Endothelial cell of umbilical vein (primary cell): ENCODE measurements at regions not wholly inside any gene's neighbourhood (a gene's known extent, or its start where the extent isn't known, plus 50 kb on each side); places are given as distances from the start of the nearest gene placed in this dataset.

ENCODE experiments used
- CTCF ChIP-seq, 2 donors: IDR thresholded peaks; 1 replicate in 1 of 2; 2 replicates in 1 of 2; pipeline ENCODE4 v1.5.1; 2011; ENCODE audit warnings: low read length in 2 of 2, mild to moderate bottlenecking in 2 of 2, moderate library complexity in 2 of 2, control low read depth in 1 of 2, inconsistent platforms in 1 of 2, low read depth in 1 of 2; ENCODE audit not compliant: insufficient read depth in 1 of 2; ENCODE audit errors: extremely low read depth in 1 of 2
- EZH2 ChIP-seq: IDR thresholded peaks from 2 replicates; pipeline ENCODE4 v1.6.1; 2012; ENCODE audit warnings: borderline replicate concordance, low read depth, mild to moderate bottlenecking, moderate library complexity, low read length, inconsistent platforms; ENCODE audit not compliant: severe bottlenecking
- FOS ChIP-seq: IDR thresholded peaks from 2 replicates; pipeline ENCODE4 v1.6.1; 2011; ENCODE audit warnings: mild to moderate bottlenecking, low read length, moderate library complexity, borderline replicate concordance; ENCODE audit not compliant: insufficient read depth
- GATA2 ChIP-seq: IDR thresholded peaks from 2 replicates; pipeline ENCODE4 v1.7.0; 2011; ENCODE audit warnings: low read depth, mild to moderate bottlenecking, moderate library complexity, mixed read lengths, low read length; ENCODE audit not compliant: insufficient read length, insufficient read depth
- JUN ChIP-seq: IDR thresholded peaks from 2 replicates; pipeline ENCODE4 v1.6.1; 2011; ENCODE audit warnings: borderline replicate concordance, low read depth; ENCODE audit not compliant: insufficient read length, insufficient read depth
- MAX ChIP-seq: IDR thresholded peaks from 2 replicates; pipeline ENCODE4 v1.6.1; 2011; ENCODE audit not compliant: insufficient read depth, insufficient read length
- MYC ChIP-seq: IDR thresholded peaks from one replicate; pipeline ENCODE4 v1.6.1; 2011; ENCODE audit warnings: mild to moderate bottlenecking, low read depth, low read length
- POLR2A ChIP-seq: IDR thresholded peaks from 2 replicates; pipeline ENCODE4 v1.6.1; 2012; ENCODE audit warnings: low read depth, mild to moderate bottlenecking, control low read depth, low read length
- POLR2AphosphoS5 ChIP-seq: IDR thresholded peaks from 2 replicates; pipeline ENCODE4 v1.6.1; 2012; ENCODE audit warnings: low read depth, mild to moderate bottlenecking, control low read depth, low read length, moderate library complexity; ENCODE audit not compliant: insufficient read depth

- TF ChIP-seq JUN = no peak
- TF ChIP-seq CTCF (IDR thresholded peaks at IDR 0.05; ENCODE audit: extremely low read depth in 1 of 2, insufficient read depth in 1 of 2, low read depth in 1 of 2, low read length in 2 of 2) = no peak
- no peak for TF ChIP-seq POLR2AphosphoS5
- TF ChIP-seq POLR2A = no peak
- no peak for TF ChIP-seq EZH2
- TF ChIP-seq MYC = no peak
- no peak for TF ChIP-seq MAX
- TF ChIP-seq FOS = no peak
- no peak for TF ChIP-seq GATA2
Observed at GRCh38 chr21:15549671-15550070, 180.1 kb upstream of the USP25 start.
